ENCODE measurements at regions not wholly inside any gene's neighbourhood (a gene's known extent, or its start where the extent isn't known, plus 50 kb on each side); places are given as distances from the start of the nearest gene placed in this dataset.
A peak's percentile ranks its signal among the peaks of the same experiment; 100 is the strongest.

GRCh38 chr2:118672571-118673158 is 174.8 kb downstream of the EN1 start (continued):
- no peak for TF ChIP-seq CBX8 (IDR thresholded peaks at IDR 0.05; ENCODE audit: borderline replicate concordance, extremely low read depth, low read depth, low read length, poor library complexity, severe bottlenecking)
- no peak for TF ChIP-seq REST (IDR thresholded peaks at IDR 0.05; ENCODE audit: borderline replicate concordance)
- TF ChIP-seq REST (CRISPR knock-in tag; IDR thresholded peaks at IDR 0.05; ENCODE audit: low read depth) = no peak
- TF ChIP-seq BACH1 (tag; IDR thresholded peaks at IDR 0.05) = 0 out of 2 replicates have a peak, but pooled peaks have one; percentile 29
- TF ChIP-seq HINFP (tag; conservative IDR thresholded peaks at IDR 0.05; ENCODE audit: low read depth) = no peak
- TF ChIP-seq NKRF (IDR thresholded peaks at IDR 0.05; ENCODE audit: borderline replicate concordance) = no peak

All from K562 (cell line).